CD4-positive, alpha-beta T cell treated with Interleukin-12 subunit alpha and Interleukin-12 subunit beta, for 1 hour (primary cell): ENCODE measurements at regions not wholly inside any gene's neighbourhood (a gene's known extent, or its start where the extent isn't known, plus 50 kb on each side); places are given as distances from the start of the nearest gene placed in this dataset.
A peak's percentile ranks its signal among the peaks of the same experiment; 100 is the strongest.

ENCODE experiments used
- DNase-seq: peaks from one replicate; pipeline ENCODE4 v3.0.0-alpha.2; 2020

DNA sequence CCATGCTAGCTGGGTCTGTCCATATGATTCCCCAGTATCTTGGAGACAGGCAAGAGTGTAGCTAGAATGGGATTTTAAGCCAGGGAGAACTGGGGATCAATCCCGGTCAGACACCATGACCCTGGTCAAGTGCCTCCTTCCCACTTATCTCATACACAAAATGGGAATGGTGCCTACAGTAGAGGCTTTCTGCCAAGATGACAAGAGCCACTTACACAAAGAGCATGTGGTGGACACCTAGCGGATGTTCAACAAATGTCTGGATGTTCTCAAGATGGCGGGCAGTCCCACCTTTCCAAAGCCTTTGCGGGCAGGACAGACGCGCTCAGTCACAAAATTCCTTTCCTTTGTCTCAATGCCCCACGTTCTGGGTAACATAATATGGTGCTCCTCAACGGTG is 57.3 kb downstream of the MAF start:
- DNase-seq, result no peak

DNA sequence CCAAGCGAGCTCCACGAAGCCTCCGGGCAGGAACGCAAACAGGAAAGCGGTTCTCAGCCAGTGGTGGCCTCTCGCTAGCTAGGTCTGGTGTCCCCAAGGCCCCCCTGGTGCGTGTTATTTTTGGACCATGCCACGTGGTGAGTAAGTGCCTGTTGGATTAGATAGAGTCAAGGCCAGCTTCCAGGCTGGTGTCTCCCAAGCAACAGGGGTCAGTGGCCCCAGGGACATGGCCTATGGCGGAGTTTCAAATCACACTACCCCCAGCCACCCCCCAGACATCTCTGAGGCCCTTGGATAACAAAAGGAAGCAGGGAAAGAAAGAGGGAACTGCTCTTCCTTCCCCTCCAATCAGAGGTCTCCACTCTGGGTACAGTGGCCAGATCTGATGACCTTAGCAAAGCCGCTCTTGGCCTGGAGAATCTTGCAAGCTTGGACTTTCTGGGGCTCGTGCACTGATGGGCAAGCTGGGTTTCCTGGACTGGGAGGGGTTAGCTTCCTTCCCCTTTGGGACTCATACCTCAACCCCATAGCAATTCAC is 58.2 kb downstream of the MAF start:
- DNase-seq, result no peak

DNA sequence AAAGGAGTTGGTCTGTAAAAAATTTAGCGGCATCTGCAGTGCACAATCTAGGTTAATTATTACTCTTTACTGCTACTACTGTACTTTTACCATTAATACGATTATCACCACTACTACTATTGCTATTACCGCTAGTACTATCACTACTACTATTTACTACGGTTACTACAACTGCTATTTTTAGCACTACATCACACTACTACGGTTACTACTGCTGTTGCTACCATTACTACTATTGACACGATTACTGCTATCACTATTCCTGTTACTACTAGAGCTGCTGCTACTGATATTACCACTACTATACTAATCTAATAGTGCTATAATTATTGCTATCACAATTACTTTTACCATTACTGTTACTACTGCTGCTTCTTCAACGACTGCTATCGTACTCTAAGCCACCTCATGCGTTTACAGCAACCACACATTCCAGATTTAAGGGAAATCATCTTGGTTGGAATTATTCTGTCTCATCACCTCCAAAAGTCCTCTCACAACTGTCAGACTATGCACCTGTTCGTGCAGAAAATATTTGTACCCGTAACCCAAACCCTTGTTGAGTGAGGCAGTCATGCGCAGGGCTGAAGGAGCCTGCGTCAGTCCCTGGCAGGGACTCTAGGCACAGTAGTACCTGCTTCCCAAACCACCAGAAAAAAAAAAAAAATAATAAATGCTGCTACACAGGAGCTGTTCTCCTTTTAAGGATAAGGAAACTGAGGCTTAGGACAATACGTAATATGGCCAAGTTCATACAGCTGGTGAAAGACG is 59.5 kb downstream of the MAF start:
- DNase-seq, result no peak

DNA sequence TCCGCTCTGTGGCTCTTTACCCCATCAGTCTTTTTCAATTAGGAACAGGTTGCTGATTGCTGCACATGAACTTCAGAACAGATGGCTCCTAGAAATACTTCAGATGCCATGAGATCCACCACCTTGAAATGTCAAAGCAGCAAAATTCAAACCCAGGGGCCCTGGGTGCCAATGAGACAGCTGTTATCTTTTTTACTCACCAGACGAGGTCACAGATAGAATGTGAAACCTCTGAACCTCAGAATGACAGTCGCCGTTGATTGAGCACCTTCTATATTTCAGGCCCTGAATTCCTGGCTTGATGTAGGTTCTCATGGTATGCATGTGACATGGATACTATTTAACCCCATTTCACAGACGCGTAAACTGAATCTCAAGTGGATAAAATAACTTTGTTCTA is 63.0 kb downstream of the MAF start:
- no peak for DNase-seq

DNA sequence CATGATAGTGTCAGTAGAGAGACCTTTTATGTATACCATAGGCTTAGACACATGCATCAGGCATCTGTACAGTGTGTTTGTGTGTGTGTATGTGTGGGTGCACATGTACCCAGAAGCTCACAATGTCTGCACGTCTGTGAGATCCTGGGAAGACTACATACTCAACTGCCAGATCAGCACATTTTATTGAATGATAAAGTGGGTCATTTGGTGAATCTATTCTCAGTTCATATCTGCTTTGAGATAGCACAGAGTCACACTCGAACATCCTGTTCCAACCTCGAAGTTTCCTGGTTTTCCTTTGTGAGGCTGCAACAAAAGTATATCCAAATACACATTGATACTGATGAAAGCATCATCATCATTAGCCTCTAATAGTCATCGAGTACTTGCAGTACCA is 63.6 kb downstream of the MAF start:
- DNase-seq, result no peak

DNA sequence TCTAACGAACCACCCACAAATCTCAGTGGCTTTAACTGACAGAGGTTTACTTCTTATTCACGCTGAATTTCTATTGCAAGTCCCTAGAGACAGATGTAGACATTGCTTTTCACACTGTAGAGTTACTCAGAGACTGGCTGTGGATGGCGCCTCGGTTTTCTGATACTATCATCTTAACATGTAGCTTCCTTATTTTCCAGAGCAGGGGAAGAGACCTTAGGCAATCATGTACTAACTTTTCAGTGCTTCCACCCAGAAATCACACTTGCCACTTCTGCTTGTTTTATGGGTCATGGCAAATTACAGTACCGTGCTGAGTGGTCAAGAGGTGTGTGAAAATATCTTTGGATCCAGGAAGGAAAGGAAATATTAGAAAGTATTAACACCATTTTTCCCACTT is 65.4 kb downstream of the MAF start:
- DNase-seq, result no peak

DNA sequence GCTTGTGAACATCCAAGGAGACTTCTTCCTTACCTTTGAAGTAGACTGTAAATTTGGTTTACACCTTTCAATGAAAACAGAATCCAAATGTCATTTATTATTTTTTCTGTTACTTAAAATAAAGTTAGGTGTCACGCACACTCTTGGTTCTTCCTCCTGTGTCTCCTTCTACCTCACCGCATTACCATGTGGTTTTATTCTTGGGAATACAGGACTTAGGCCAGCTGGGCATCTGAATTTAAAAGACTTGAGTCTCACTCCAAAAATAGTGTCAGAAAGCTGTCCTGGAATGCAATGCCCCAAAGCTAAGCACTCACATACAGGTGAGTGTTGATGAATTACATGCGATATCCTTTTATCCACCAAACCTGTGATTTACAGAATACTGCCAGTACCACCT is 66.4 kb downstream of the MAF start:
- no peak for DNase-seq

DNA sequence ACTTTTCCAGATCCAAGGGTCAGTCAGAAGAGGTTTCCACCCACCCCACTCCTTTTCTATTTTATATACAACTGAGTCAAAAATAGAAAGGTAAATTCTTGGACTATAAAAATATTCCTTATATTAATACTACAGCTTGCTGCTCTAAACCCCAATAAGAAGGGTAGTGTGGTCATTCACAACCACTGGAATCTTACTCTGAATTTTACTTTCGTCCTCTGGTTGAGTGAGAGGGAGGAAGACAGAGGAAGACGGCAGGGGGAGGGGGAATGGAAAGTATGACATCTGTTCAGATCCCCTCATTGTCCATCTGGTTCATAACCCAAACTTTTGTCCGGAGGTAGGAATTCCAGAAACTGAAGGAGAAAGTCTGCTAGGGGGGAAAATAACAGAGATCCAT is 67.2 kb downstream of the MAF start:
- no peak for DNase-seq

DNA sequence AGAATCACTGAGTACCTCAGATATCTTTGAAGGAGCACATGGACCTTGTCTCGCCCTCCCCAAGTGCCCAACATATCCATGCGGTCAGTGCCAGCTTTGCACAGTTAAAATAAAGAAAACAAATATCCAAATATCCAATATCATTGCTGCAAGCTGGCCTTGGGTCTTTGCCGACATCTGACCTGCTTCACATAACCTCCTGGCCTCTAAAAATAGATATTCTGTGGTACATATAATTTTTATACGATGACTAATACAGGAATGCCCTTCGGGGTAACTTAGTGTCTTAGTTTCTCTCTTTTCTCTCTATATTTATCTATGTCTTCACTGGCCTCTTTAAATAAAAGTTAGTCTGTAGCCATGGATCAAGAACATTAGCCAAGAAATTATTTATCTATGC is 67.8 kb downstream of the MAF start:
- DNase-seq, result no peak

DNA sequence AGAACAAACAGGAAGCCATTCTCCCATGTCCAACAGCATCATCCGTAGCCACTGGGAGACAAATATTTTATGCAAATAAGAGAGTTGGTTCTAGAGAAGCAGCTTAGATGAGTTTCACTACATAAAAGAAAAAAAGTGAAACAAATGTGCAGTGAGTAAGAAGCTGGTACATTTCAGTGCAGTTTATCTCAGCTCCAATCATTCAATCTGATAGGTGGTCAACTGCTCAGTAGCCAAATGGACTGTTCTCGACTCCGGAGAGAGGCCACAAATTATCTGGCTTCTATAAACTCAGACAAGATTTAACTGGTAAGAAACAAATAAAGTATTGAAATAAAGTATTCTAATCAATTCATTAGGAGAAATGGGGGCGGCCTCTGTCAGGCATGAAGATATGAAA is 68.3 kb downstream of the MAF start:
- DNase-seq, result no peak

DNA sequence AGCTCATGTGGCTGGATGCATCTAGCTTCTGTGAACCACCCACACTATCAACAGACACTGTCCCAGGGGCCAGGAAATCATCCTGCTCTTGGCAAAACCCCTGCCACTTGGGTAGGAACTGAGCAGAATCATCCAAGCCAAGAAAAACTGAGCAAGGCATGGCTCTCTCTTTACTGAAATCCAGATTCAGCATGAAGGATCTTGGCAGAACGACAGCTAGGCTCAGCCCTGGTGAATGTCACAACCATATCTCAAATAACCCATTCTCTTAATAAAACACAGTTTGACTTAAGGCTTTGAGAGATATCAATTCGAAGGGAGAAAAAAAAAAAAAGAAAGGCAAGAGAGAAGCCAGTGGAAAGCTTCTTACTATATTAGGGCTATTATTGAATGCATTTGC is 72.2 kb downstream of the MAF start:
- no peak for DNase-seq

DNA sequence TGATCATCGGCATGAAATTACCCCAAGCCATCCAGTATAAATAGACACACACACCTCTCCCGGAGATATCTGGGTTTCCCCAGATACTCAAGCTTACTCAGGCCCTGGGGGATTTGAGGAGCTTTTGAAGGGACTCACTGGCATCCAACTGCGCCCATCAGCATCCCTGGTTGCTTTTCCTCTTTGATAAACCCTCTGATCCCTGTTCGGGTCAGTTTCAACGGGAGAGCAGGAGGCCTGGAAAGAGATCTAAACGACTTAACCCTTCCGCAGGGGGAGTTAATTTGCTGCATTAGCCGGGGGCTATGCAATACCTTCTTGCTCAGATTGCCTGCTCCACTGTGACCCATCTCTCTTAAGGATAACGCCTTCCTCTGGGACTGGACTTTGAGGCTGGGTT is 76.6 kb downstream of the MAF start:
- DNase-seq, result no peak

DNA sequence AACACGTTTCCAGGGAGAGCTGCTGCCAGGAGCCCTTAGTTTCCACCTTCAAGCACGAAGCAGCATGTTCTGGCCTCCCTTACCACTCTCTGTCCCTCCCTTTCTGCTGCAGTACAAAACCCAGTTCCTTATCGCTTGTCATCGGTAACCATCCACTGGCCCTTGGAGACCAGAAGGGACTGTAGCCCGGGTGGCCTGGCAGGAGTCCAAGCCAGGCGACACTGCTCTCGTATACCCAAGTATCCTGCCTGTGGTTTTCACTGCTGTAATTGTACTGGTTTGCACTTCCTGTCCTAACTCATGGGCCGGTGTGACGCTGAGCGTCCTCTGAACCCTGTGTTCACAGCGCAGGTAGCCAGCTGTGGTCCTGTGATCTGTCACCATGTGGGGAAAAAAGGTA is 81.1 kb downstream of the MAF start:
- peak; percentile 11 for DNase-seq

DNA sequence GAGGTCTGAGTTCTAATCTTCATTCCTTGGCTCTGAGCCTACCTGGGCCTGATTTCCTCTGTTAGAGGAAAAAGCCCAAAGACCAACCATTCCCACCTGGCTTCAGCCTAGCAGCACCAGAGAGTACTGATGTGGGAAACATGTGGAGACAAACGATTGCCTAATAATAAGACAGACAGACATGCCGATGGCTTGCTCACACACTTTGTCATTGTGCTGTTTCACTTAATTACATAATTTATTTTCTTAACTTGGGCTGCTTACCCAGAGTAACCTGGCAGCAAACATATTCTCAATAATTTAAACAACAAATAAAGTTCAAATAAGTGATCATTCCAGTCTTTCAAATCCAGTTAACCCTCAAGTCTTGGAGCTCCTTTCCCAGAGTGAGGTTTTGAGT is 83.4 kb downstream of the MAF start:
- no peak for DNase-seq

DNA sequence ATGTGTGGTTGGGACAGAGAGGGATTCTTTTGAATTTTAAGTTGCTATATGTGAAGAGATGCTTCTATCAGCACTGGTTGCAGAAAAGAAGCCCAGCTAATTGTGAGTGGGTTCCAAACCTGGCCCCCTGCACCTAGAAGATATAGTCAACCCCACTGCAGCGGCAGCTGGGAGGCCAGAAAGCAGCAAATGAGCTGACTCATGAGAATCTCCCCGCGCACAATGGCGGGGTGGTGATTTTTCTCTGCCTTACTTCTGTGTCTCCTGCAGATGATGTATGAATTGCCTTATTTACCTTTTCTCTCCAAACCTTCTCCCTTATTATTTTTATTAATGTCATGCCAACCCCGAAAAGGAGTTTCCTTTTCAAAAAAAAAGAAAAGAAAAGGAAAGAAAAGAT is 89.7 kb downstream of the MAF start:
- no peak for DNase-seq

DNA sequence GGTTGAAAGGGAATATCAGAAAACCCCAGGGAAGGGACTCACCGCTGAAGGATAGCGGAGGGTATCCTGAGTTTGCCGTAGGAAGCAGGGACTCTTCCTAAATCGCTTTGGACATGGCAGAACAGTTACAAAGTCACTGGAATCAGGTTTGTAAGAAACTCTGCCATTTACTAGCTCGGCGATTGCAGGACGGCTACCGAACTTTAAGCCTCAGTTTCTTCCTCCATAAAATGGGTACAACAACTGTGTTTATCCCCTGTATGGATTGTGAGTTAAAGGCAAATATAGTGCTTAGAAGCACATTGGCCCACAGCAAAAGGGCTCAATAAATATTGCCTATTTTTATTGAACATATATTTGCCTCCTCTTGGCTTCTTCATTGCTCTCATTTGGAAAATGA is 90.6 kb downstream of the MAF start:
- no peak for DNase-seq

DNA sequence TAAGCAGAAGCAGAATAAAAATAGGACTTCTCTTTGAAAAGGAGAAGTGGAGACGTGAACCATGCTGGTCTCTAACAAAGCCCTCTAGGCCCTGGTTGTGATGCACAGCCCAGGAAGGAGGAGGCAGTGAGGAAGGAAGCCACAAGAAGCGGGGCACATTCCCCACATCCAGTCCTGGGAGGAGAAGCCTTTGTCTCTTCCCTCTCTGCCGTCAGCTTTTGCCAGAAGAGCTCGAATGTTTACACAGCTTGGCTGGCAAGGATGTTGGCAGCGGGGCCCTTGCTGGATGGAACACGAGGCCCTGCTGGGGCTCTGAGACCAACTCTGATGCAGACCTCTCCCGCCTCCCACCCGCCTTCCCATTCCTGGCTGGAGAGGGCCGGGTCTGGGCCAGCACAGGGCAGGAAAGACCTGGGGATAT is 91.3 kb downstream of the MAF start:
- DNase-seq, result no peak

DNA sequence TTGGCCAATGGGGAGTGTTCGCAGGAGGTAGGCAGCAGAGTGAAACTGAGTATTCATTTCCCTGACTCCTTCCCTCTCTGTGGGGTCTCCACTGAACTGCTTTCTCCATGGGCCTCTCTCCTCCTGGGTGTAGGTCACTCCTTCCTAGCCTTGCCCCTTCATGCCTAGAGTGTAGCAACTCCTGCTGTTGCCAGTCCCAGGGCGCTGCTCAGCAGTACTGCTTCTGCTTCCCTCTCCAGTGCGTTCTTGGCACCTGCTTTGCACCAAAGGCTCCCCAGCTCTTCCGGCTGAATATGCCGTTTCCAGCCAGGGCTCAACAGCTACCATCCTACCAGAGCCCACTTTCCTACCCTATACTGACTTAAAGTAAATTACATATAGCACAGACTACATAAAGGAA is 92.2 kb downstream of the MAF start:
- no peak for DNase-seq

DNA sequence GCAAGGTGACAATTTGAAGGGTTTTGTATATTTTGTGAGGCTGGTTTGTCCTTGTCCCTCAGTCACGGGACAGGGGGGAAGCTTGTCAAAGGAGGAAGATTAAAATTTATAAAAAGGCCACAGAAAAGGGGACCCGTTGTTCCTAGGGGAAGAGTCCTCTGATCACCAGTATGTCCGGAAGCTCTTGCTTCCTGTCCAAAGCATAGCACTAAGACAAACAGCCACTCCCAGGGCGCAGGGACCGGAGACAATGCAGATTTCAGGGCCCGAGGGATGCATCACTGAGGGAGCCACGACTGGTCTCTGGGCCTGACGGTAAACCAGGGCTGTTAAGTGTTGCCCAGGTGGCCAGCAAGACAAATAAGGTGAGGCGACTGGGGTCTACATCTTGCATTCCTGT is 95.2 kb downstream of the MAF start:
- DNase-seq, result no peak

DNA sequence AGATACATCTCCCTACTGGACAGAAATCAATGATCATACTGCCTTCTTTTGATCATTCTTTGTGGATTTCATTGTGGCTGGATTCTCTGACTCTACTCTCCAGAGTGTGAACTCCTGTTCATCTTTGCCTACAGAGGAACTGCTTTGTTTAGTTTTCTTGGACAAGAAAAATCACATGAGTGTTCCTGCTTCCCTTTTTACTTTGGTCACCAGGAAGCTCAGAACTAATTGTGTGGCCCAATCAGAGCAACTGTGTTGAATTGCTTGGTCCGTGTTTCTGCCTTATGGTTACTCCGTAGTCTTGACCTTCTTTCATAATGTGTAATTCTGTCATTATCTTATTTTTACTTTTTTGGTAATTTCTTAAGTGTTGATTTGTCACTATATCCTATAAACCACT is 97.0 kb downstream of the MAF start:
- no peak for DNase-seq

DNA sequence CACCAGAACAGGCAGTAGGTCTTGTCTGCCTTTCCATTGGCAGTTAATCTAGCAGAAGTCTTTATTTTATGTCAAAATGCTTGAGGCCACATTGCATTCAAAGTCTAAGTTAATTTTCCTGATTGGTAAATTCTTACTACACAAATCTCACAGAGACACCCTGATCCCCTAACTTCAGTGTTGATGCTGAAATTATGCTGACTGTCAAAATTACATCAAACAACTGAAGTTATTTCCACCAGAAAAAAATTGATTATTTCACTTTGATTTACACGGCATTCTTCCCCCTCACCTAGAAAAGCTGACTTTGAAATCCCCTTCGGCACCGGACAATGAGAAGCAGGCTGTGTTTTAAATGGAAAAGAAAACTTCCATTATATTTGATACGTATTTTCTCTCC is 99.1 kb downstream of the MAF start:
- no peak for DNase-seq

DNA sequence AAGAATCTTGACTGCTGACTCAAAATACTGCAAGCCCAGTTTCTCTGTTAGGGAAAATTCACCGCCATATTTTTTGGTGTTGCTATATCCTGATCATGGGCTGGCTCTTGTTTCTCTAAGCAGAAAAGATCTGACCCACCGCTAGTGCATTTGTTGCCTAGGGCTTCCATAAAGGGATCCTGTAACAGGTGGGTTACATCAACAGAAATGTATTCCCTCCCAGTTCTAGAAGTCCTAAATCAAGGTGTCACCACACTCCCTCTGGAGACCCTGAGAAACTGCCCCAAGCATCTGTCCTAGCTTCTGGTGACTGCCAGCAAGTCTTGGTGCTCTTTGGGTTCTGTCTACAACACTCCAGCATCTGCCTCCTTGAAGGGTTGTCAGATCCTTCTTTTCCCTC is 99.7 kb downstream of the MAF start:
- DNase-seq, result no peak

DNA sequence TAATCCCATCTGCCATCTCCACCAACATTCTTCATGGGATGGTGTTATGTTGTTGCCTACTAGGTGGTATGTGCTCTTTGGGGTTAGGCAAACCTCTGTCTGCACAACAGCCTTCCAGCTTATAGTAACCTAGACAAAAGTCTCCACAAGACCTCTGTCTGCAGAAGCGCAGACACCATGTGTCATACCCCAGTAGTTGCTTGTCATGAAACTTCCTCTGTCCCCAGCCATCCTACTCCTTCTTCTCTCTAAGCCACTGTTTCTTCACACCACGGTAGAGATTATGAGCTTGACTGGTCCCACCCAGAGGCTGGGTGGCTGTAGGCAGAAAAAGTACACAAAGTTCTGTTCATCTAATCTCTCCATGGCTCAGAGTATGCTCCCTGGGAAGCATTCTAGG is 100.3 kb downstream of the MAF start:
- no peak for DNase-seq

DNA sequence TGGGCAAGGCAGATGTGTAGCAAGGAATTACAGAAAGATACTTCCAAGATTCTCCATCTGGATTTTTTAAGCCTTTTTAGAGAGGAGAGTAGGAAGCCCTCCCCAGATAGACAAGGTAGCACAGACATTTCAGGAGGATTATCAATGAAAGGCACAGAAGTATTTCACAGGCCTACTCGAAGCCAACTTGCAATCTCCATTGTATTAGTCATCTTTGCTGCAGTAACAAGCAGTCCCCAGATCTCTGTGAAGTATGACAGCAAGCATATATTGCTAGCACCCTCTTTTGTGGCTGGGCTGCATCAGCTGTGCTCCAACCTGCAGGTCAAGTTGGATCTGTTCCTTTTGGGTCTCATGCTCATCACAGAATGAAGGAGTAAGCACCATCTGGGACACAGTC is 101.6 kb downstream of the MAF start:
- no peak for DNase-seq

DNA sequence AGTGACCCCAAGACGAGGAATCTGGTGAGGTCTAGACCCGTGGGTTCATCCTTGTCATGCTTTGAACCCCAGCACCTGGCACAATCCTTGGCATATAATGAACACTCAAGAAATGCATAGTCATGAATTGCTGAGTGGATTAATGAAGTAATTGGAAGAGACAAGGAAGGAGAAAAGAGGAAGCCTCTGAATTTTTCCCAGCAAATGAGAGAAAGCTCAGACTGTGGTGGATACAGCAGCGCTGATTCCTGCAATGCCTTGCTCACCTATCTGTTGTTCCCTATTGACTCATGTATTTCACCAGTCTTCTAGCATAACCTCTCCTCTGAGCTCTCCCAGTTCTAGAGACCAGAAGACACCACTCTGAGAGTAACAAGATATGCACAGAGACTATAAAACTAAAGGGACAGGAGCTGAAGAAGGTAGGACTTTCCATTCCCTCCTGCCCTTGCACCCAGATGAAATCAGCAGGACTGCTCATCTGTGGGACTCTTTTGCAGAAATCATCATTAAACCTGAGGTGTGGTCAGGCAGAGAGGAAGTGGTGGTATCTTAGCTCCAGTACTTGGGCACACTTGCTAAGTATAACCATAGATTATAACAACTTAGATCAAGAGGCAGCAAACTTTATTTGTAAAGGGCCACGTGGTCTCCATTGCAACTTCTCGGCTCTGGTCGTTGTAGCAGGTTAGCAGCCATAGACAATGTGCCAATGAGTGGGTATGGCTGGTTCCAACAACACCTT is 102.8 kb downstream of the MAF start:
- DNase-seq, result no peak
